ENCODE measurements at regions not wholly inside any gene's neighbourhood (a gene's known extent, or its start where the extent isn't known, plus 50 kb on each side); places are given as distances from the start of the nearest gene placed in this dataset.
"Not testable (repeated sequence)": the region's sequence is repeated elsewhere in the genome, so short reads cannot be mapped to it uniquely, and the experiment has no call there.

DNA sequence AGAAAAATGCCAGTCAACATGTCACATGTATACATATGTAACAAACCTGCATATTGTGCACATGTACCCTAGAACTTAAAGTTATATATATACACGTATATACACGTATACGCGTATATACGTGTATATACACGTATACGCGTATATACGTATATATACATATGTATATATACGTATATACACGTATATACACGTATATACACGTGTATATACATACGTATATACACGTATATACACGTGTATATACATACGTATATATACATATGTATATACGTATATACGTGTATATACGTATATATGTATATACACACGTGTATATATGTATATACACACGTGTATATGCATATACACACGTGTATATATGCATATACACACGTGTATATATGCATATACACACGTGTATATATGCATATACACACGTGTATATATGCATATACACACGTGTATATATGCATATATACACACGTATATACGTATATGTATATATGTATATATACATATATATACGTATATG, 62.8 kb upstream of the PRKD1 start:
- TF ChIP-seq CTCF (conservative IDR thresholded peaks at IDR 0.05; ENCODE audit: low read length); EZH2phosphoT487 (IDR thresholded peaks at IDR 0.05; ENCODE audit: borderline replicate concordance): not testable (repeated sequence)

Data from Loucy (cell line).